GM12891 (cell line): ENCODE measurements at regions not wholly inside any gene's neighbourhood (a gene's known extent, or its start where the extent isn't known, plus 50 kb on each side); places are given as distances from the start of the nearest gene placed in this dataset.
"Not testable (repeated sequence)": the region's sequence is repeated elsewhere in the genome, so short reads cannot be mapped to it uniquely, and the experiment has no call there.

Experiments
- POLR2A ChIP-seq: IDR thresholded peaks from 2 replicates; pipeline ENCODE4 v1.6.1; 2011; ENCODE audit warnings: low read depth, low read length, control low read depth
- POLR2AphosphoS5 ChIP-seq: IDR thresholded peaks from 2 replicates; pipeline ENCODE4 v1.6.1; 2011; ENCODE audit warnings: low read depth, low read length, control low read depth
- TAF1 ChIP-seq: IDR thresholded peaks from 2 replicates; pipeline ENCODE4 v1.6.1; 2011; ENCODE audit warnings: low read depth, low read length, control low read depth

- not testable (repeated sequence) for TF ChIP-seq TAF1, POLR2A, POLR2AphosphoS5
These were observed 268.7 kb upstream of the IRX4 start for GRCh38 chr5:2151301-2151888.
